ENCODE measurements at regions not wholly inside any gene's neighbourhood (a gene's known extent, or its start where the extent isn't known, plus 50 kb on each side); places are given as distances from the start of the nearest gene placed in this dataset.
A peak's percentile ranks its signal among the peaks of the same experiment; 100 is the strongest.

DNA sequence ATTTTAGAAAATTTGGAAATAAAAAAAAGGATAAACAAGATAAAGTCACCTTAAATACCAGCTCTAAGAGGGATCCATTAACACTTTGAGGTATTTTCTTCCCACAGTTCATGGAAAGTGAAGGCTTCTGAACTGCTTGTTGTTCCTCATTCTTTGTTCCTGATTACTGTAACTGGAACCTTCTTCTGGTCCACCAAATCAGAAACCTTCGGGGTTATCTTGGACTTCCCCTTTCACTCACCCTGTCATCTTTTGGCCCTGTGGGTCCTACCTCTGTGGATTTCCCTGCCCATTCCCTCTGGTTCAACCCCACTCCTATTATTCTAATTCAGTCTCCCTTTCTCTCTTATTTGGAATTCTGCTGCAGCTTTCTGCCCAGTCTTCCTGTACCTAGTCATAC is 116.5 kb upstream of the PRPS1L1 start:
- peak; percentile 23 for ATAC-seq
- intact Hi-C loops (cut with DNase I): no loop called here
- no peak for DNase-seq (ENCODE audit: missing footprints)

DNA sequence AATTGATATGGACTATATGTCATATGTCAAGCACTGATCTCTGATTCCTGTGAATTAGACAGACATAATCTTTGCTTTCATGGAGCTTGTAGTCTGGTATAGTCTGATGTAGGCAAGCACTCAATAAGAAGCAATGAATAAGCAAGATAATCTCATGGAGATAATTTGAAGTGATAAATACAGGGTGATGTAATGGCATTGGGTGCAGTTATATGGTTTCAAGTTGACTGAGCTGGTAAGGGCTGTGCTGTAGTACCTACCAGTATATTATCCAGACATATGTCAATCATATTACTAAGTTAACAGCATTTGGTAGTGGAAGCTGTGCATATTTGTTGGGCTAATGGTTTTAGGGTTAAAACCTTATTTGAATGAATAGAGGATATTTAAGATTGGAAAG is 117.5 kb upstream of the PRPS1L1 start:
- no peak for ATAC-seq
- no peak for DNase-seq (ENCODE audit: missing footprints)
- intact Hi-C loops (cut with DNase I): no loop called here

DNA sequence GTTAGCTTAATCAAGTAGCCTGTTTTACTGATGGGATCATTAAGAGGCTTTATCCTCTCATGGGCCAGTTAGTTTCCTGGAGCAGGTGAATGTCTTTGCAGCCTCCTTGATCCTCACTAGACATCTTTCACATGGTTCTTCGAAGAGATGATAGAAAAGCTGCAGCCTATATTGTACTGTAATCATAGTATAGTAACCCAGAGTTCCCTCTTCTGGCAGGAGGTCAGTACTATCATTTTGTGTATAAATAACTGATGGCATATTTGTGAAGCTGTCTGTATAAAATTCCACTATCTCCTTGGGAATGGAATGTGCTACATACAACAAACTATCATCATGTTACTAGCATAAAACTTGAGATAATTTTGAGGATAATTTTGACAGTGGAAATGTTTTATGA is 123.8 kb upstream of the PRPS1L1 start:
- ATAC-seq (no peak), DNase-seq (ENCODE audit: missing footprints) (no peak)
- intact Hi-C loops (cut with DNase I): no loop called here

DNA sequence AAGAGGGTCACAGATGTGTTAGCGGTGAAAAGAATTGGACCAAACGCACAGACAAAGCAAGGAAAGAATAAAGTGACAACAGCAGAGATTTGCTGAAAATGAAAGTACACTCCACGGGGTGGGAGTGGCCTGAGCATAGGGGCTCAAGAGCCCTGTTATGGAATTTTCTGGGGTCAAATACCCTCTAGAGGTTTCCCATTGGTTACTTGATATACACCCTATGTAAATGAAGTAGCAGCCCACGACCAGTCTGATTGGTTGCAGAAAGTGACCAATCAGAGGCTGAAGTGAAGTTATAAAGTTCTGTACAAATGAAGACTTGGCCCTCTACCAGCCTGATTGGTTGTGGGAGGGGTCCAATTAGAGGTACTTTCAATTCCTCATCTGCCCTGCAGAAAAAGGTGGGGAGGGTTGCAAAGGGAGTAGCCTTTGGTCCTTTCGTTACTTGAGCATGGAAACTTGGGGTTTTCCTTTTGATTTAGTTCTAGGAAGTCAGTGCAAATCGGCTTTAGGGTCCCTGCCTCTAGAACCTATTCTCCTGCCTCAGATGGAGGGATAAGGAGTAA is 125.6 kb upstream of the PRPS1L1 start:
- ATAC-seq: no peak
- intact Hi-C loops (cut with DNase I): no loop called here

DNA sequence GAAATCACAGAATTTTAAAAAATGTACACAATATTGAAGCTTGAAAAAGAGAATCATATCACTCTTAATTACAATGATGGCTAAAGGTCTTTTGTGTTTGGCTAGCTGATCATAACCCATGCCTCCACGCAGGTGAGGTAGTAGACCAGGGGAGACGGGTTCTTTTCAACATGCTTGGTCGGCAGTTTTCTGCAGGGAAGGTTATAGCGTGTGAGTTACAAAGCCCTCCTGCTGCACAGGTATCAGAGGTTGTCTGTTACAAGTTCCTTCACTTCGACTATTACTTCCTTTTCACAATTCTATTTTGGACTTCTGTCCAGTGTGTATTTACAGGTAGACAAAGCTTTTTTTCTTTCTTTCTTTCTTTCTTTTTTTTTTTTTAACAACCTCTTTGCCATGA is 127.1 kb upstream of the PRPS1L1 start:
- intact Hi-C loops (cut with DNase I): no loop called here
- no peak for ATAC-seq

More for the DNA sequence above, 125.6 kb upstream of the PRPS1L1 start:
- DNase-seq (ENCODE audit: missing footprints): no peak

DNA sequence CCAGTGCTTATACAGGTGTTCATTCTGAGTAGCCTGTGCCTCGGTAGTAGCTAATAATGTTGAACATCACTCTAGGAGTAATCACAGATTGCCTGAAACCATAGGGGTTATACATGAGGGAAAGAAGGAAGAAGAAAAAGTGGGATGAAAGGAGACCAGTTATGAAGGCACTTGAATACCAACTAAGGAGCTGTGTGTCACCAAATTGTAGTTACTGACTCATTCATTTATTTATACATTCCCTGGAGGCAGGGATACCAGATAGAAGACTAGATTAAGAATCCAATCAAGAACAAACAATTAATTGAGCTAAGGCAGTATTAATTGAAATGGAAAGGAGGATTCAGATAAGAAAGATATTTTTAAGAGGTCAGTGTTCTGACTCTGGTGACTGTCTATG is 129.6 kb upstream of the PRPS1L1 start:
- no peak for ATAC-seq
- DNase-seq (ENCODE audit: missing footprints): no peak
- intact Hi-C loops (cut with DNase I): no loop called here

More for the DNA sequence above, 127.1 kb upstream of the PRPS1L1 start:
- no peak for DNase-seq (ENCODE audit: missing footprints)

DNA sequence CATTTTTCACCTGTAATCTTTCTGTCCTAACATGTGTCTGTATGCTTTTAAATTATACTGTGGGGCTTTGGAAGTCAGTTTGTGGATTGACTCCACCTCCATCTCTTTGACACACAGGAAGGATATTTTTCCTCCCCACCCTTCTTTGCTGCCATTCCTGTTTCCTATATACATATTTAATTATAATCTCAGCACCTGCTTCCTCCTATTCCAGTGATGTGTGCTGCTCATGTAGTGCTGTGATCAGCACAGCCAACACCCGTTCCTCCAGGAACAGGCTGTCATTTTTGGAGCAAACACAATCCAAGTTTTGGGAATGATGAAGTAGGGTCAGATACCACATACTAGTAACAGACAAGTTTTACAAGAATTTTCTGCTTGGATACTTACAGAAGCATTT is 135.0 kb upstream of the PRPS1L1 start:
- ATAC-seq: no peak
- no peak for DNase-seq (ENCODE audit: missing footprints)
- intact Hi-C loops (cut with DNase I): no loop called here

DNA sequence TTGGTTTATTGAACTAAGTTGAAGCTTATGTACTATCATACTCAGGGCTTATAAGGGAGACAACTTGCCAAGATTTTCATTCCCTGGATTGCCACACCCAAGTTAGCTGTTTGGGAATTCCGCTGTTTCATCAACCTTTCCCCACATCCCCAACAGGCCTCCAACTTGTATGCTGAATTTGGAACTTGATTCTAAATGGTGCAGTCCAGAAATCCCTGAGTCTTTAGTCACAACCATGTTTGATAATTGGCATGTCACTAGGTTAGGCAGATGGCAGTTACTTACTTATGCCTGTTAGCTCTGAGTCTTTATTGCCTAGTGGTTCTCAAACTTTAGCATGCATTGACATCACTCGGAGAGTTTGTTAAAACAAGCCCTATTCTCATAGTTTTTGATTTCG is 135.4 kb upstream of the PRPS1L1 start:
- ATAC-seq (no peak), DNase-seq (ENCODE audit: missing footprints) (no peak)
- intact Hi-C loops (cut with DNase I): no loop called here

DNA sequence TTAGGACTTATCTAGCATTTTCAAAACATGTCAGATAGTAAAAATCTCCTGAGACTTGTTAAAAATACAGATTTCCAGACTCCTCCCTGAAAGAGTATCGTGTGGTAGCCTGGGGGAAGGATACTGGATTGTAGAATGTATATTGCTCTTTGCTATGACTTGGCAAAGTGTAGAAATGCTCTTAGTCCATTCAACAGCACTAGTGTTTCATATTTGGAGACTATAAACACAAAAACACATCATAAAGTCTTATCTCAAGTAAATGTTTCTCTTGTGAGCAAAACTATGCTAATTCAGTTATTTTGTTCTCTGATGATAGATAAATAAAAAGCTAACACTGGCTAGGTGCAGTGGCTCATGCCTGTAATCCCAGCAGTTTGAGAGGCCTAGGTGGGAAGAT is 137.5 kb upstream of the PRPS1L1 start:
- ATAC-seq: no peak
- no peak for DNase-seq (ENCODE audit: missing footprints)
- intact Hi-C loops (cut with DNase I): no loop called here

DNA sequence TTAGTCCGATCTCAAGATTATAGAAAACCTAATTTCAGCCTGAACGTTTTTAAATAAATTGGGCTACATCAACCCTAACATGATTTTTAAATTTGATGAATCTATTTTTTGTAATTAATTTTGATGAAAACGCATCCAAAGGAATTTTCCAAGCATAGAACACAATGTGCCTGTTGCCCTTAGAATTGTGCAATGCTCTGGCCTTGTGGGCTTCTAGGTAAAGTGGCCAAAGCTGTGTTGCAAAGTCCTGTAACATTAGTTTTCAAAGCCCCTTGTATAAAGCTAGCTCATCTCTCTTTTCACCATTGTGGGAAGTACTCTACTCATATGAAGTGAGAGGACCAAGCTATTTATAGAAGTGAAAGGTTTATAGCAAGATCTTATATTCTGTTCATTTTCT is 138.4 kb upstream of the PRPS1L1 start:
- intact Hi-C loops (cut with DNase I): no loop called here
- ATAC-seq (no peak), DNase-seq (ENCODE audit: missing footprints) (no peak)

DNA sequence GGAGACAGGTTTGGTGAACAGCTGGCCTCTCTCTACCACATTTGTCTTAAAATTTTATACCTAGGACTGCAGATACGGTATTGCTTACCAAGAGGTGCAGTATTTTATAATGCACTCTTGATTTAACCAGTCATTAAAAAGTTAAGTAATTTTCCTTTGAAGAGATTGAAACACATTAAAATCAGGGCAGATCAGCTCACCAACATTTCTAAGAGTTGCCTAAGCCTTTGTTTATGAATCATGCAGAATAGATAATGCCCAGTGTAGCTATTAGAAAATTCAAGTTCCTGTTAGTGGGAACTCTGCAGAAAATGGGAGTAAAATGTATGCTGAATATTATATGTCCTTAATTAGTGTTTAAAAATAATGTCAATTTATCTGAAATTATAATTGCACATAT is 140.2 kb upstream of the PRPS1L1 start:
- ATAC-seq (no peak), DNase-seq (ENCODE audit: missing footprints) (no peak)
- intact Hi-C loops (cut with DNase I): no loop called here

DNA sequence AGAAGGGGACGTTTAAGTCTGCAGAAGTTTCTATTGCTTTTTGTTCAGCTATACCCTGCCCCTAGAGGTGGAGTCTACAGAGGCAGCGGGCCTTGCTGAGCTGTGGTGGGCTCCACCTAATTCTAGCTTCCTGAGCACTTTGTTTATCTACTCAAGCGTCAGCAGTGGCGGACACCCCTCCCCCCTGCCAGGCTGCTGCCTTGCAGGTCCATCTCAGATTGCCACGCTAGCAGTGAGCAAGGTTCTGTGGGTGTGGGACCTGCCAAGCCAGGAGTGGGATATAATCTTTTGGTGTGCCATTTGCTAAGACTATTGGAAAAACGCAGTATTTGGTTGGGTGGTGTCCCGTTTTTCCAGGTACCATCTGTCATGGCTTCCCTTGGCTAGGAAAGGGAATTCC is 147.3 kb upstream of the PRPS1L1 start:
- intact Hi-C loops (cut with DNase I): no loop called here
- no peak for ATAC-seq
- DNase-seq (ENCODE audit: missing footprints): no peak

DNA sequence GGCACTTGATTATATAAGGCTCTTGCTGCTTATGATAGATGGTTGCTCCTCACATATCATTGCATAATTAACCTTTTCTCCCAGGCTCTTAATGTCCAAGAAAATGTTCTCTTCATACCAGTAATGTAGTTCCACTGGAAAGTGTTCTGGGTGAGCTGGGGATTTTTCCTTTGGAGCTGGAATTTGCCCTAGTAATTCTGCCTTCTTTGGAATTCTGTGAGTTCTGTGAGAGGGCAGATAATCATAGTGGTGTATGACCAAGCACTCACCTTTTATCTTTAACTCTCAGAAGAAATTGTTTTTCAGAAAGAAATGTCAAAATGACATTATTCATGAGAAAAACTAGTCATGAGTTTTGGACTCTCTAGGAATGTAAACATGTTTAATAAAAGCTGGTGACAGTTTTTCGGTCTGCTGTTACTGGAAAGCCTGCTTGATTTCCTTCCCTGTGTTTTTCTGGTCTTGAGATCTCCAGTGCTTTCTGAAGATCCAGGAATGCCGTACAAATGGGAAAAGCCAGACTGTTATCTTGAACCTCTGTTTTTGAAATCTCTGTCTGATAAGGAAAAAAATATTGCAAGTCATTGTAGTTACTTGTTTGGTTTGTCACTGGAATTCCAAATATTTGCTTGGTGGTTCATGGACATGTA is 148.3 kb upstream of the PRPS1L1 start:
- intact Hi-C loops (cut with DNase I): no loop called here

DNA sequence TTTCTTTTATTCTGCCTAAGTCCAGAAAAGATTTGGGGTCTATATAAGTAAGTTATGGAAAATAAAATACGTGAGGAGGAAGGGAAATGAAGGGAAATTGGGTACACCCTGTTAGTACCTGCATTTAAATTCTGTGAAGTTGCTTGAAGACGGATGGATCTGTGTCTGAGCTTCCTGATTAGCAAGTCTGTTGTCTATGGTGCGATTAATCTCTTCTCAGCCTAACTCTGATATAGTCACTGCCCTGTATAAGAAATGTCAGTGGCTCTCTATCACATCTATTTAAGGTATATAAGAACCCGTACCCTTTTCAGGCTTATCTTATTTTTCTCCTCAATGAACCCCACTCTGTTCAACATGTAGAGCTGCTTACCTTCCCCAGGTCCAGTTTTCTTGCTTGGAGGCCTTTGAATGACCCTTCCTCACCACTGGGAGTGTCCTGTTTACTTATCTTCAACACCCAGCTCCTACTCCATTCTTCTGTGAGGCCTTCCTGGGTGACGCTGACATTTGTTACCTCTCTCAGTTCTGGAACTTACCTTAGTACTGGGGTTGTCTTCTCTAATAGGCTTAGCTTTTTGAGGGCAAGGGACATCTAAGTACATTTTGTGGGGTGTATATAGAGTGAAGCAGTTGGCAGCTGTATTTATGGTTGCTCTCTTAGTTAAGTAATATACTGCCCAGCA is 149.6 kb upstream of the PRPS1L1 start:
- no peak for ATAC-seq
- DNase-seq (ENCODE audit: missing footprints): no peak
- intact Hi-C loops (cut with DNase I): no loop called here

More for the DNA sequence above, 148.3 kb upstream of the PRPS1L1 start:
- no peak for DNase-seq (ENCODE audit: missing footprints)
- no peak for ATAC-seq

DNA sequence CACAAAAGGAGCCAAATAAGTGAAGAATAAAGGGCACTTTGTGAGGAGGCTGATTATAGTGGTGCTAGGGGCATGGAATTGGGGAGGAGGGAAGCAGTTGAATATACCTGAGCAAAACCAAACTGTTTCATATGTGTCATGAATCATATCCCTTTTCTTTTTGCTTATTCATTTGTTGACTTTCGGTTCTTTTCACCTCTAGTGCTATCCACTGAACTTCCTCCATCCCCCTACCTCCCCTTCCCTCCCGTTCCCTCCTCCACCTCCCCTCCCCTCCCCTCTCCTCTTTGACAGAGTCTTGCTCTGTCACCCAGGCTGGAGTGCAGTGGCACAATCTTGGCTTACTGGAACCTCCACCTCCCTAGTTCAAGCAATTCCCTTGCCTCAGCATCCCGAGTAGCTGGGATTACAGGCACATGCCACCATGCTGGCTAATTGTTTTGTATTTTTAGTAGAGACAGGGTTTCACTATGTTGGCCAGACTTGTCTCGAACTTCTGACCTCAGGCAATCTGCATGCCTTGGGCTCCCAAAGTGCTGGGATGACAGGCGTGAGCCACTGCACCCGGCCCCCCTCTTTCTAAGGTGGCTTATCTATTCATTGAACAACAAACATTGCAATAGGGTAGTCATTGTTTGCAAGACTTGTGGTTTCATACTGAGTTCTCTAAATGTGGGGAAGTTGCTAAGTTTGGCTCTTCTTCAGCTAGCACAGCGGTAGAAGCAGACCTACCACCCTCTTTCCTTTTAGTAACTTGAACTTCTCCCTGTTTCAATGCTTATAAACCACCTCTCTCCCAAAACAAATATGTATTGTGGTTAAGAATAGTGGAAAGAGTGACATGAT is 150.4 kb upstream of the PRPS1L1 start:
- intact Hi-C loops (cut with DNase I): no loop called here
- DNase-seq (ENCODE audit: missing footprints): peak; percentile 71

DNA sequence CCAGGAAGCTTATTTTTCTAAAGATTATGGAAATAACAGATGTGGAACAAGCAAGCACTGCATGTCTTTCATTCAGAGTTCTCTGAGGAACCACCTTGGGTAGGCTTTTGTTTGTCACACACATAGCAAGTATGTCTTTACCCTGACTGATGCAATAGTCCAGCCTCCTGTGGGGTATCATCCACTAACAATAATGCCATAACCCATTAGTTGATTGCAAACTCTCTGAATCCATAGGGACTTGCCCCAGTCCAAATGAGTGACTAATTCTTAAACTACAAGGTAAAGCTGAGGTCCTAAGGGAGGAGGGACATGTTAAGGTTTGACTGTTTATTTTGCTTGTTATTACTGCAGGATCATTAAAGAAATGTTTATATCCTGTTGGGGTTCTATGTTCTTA is 151.4 kb upstream of the PRPS1L1 start:
- DNase-seq (ENCODE audit: missing footprints) (no peak), ATAC-seq (no peak)
- intact Hi-C loops (cut with DNase I): no loop called here

More for the DNA sequence above, 150.4 kb upstream of the PRPS1L1 start:
- ATAC-seq: peak; percentile 64

DNA sequence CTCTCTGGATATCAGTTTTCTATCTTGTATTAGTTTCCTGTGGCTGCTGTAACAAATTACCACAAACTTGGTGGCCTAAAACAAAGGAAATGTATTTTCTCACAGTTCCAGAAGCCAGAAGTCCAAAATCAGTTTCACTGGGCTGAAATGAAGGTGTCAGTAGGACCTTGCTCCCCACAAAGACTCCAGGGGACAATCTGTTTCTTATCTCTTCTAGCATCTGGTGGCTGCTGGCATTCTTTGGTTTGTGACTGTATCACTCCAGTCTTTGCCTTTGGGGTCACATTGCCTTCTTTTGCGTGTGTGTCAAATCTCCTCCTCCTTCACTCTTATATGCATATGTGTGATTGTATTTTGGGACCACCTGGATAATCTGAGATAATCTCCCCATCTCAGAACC is 153.0 kb upstream of the PRPS1L1 start:
- intact Hi-C loops (cut with DNase I): no loop called here
- ATAC-seq (no peak), DNase-seq (ENCODE audit: missing footprints) (no peak)

DNA sequence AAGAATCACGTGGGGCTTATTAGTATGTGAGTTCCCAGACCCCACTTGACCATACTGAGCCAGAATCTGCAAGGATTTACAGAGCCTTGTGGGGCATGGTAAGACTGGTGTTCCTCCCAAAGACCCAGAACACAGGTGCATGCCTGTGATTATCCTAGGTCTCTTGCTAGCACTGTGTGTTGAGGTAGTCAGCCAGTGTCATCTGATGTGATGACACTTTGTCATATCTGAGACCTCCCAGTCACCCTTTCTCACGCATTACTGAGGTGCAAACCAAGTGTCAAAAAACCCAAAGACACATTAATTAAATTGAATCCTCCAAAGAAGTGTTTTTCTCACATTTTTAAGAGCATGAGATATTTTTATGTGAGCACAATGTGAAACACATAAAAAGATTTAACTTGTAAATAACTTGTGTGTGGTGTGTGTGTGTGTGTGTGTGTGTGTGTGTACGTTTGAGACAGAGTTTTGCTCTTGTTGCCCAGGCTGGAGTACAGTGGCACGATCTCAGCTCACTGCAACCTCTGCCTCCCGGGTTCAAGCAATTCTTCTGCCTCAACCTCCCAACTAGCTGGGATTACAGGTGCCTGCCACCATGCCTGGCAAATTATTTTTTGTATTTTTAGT is 162.0 kb upstream of the PRPS1L1 start:
- DNase-seq (ENCODE audit: missing footprints): no peak

DNA sequence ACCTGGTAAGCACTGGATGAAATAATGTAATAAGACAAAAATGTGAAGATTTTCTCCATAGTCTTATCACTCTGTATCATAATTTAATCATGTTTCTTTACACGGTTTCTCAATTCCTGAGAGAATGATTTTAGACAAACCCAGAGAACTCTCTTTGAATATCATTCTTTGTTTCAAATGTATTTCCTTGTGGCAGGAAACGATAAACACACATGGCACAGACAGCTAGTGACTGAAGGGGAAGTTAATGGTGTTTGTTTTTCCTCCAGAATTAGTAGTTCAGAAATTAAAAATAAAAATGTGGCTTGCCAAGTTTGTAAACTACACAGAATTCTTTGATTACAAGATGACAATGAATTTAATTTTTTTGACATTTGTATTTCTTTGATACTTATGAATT is 163.7 kb upstream of the PRPS1L1 start:
- no peak for ATAC-seq
- DNase-seq (ENCODE audit: missing footprints): no peak
- intact Hi-C loops (cut with DNase I): loop anchor here (10.0 kb wide), 1 partner anchor 473 kb away; no protein-coding TSS in a partner anchor

More for the DNA sequence above, 162.0 kb upstream of the PRPS1L1 start:
- intact Hi-C loops (cut with DNase I): loop anchor here (10.0 kb wide), 1 partner anchor 475 kb away; no protein-coding TSS in a partner anchor
- ATAC-seq: no peak

All from Right ventricle myocardium inferior (tissue), 1 donor.